ENCODE measurements at regions not wholly inside any gene's neighbourhood (a gene's known extent, or its start where the extent isn't known, plus 50 kb on each side); places are given as distances from the start of the nearest gene placed in this dataset.

GRCh38 chr6:21500314-21501020 lies 93.1 kb upstream of the SOX4 start:
- H3K27ac Mint-ChIP-seq (ENCODE audit: unreplicated experiment), result no peak overlapping the region
- H3K9me3 Mint-ChIP-seq (ENCODE audit: unreplicated experiment), result peaks cover 3% of the 10 kb centered on the region
- no peak for DNase-seq
- peaks cover 2% of the 10 kb centered on the region for H3K27me3 Mint-ChIP-seq (ENCODE audit: unreplicated experiment)
- H3K4me3 Mint-ChIP-seq (ENCODE audit: unreplicated experiment), result no peak overlapping the region
- TF ChIP-seq CTCF (IDR thresholded peaks at IDR 0.05; ENCODE audit: partially characterized antibody, unreplicated experiment), result no peak
- no peaks in the 10 kb centered on the region for H3K36me3 Mint-ChIP-seq (ENCODE audit: unreplicated experiment)
- no peaks in the 10 kb centered on the region for H3K4me1 Mint-ChIP-seq (ENCODE audit: low read depth, unreplicated experiment)

- H3K36me3 Mint-ChIP-seq (ENCODE audit: unreplicated experiment), result no peaks in the 10 kb centered on the region
- no peak overlapping the region for H3K4me3 Mint-ChIP-seq (ENCODE audit: unreplicated experiment)
- no peaks in the 10 kb centered on the region for H3K4me1 Mint-ChIP-seq (ENCODE audit: low read depth, unreplicated experiment)
- TF ChIP-seq CTCF (IDR thresholded peaks at IDR 0.05; ENCODE audit: partially characterized antibody, unreplicated experiment), result no peak
- no peak overlapping the region for H3K27ac Mint-ChIP-seq (ENCODE audit: unreplicated experiment)
- DNase-seq, result no peak
- peaks cover 3% of the 10 kb centered on the region for H3K9me3 Mint-ChIP-seq (ENCODE audit: unreplicated experiment)
- H3K27me3 Mint-ChIP-seq (ENCODE audit: unreplicated experiment), result peaks cover 2% of the 10 kb centered on the region
These were observed 92.6 kb upstream of the SOX4 start for GRCh38 chr6:21501021-21501354.

- Mint-ChIP-seq H3K27me3 (ENCODE audit: unreplicated experiment) (peaks cover 2% of the 10 kb centered on the region), H3K4me1 (ENCODE audit: low read depth, unreplicated experiment) (no peaks in the 10 kb centered on the region), H3K27ac (ENCODE audit: unreplicated experiment) (no peak overlapping the region), H3K4me3 (ENCODE audit: unreplicated experiment) (no peak overlapping the region), H3K9me3 (ENCODE audit: unreplicated experiment) (peaks cover 3% of the 10 kb centered on the region), H3K36me3 (ENCODE audit: unreplicated experiment) (no peaks in the 10 kb centered on the region)
- no peak for TF ChIP-seq CTCF (IDR thresholded peaks at IDR 0.05; ENCODE audit: partially characterized antibody, unreplicated experiment)
- DNase-seq, result no peak
These were observed 91.7 kb upstream of the SOX4 start for GRCh38 chr6:21501815-21502214.

- no peak overlapping the region for H3K4me3 Mint-ChIP-seq (ENCODE audit: unreplicated experiment)
- no peak overlapping the region for H3K27ac Mint-ChIP-seq (ENCODE audit: unreplicated experiment)
- H3K4me1 Mint-ChIP-seq (ENCODE audit: low read depth, unreplicated experiment), result no peaks in the 10 kb centered on the region
- H3K27me3 Mint-ChIP-seq (ENCODE audit: unreplicated experiment), result peaks cover 2% of the 10 kb centered on the region
- H3K36me3 Mint-ChIP-seq (ENCODE audit: unreplicated experiment), result no peaks in the 10 kb centered on the region
- no peak for DNase-seq
- H3K9me3 Mint-ChIP-seq (ENCODE audit: unreplicated experiment), result peaks cover 3% of the 10 kb centered on the region
- TF ChIP-seq CTCF (IDR thresholded peaks at IDR 0.05; ENCODE audit: partially characterized antibody, unreplicated experiment), result no peak
These were observed 90.9 kb upstream of the SOX4 start for GRCh38 chr6:21502682-21503081.

GRCh38 chr6:21504790-21505189 lies 88.8 kb upstream of the SOX4 start:
- Mint-ChIP-seq H3K9me3 (ENCODE audit: unreplicated experiment) (peaks cover 3% of the 10 kb centered on the region), H3K36me3 (ENCODE audit: unreplicated experiment) (no peaks in the 10 kb centered on the region), H3K4me1 (ENCODE audit: low read depth, unreplicated experiment) (no peaks in the 10 kb centered on the region), H3K27me3 (ENCODE audit: unreplicated experiment) (peaks cover 2% of the 10 kb centered on the region), H3K4me3 (ENCODE audit: unreplicated experiment) (no peak overlapping the region), H3K27ac (ENCODE audit: unreplicated experiment) (no peak overlapping the region)
- no peak for DNase-seq
- TF ChIP-seq CTCF (IDR thresholded peaks at IDR 0.05; ENCODE audit: partially characterized antibody, unreplicated experiment), result no peak
